ENCODE measurements at regions not wholly inside any gene's neighbourhood (a gene's known extent, or its start where the extent isn't known, plus 50 kb on each side); places are given as distances from the start of the nearest gene placed in this dataset.
"Not testable (repeated sequence)": the region's sequence is repeated elsewhere in the genome, so short reads cannot be mapped to it uniquely, and the experiment has no call there.

- no peak for TF ChIP-seq CTCF (IDR thresholded peaks at IDR 0.05)
- no peak overlapping the region for H3K27ac Mint-ChIP-seq (ENCODE audit: unreplicated experiment)
- no peaks in the 10 kb centered on the region for H3K27me3 Mint-ChIP-seq (ENCODE audit: unreplicated experiment)
- H3K4me1 Mint-ChIP-seq (ENCODE audit: unreplicated experiment): peaks cover 11% of the 10 kb centered on the region
- DNase-seq (ENCODE audit: extremely low spot score, unreplicated experiment): no peak
- no peaks in the 10 kb centered on the region for H3K36me3 Mint-ChIP-seq (ENCODE audit: unreplicated experiment)
- H3K4me3 Mint-ChIP-seq (ENCODE audit: unreplicated experiment): no peak overlapping the region
- no peaks in the 10 kb centered on the region for H3K9me3 Mint-ChIP-seq (ENCODE audit: unreplicated experiment)
These were observed 65.1 kb upstream of the LYZL2 start for GRCh38 chr10:30694518-30695228.

- peaks cover 9% of the 10 kb centered on the region for H3K27me3 Mint-ChIP-seq (ENCODE audit: unreplicated experiment)
- no peak for DNase-seq (ENCODE audit: extremely low spot score, unreplicated experiment)
- peaks cover 3% of the 10 kb centered on the region for H3K36me3 Mint-ChIP-seq (ENCODE audit: unreplicated experiment)
- no peak for TF ChIP-seq CTCF (IDR thresholded peaks at IDR 0.05)
- H3K9me3 Mint-ChIP-seq (ENCODE audit: unreplicated experiment): no peaks in the 10 kb centered on the region
- no peak overlapping the region for H3K27ac Mint-ChIP-seq (ENCODE audit: unreplicated experiment)
- H3K4me1 Mint-ChIP-seq (ENCODE audit: unreplicated experiment): peaks cover 18% of the 10 kb centered on the region
- H3K4me3 Mint-ChIP-seq (ENCODE audit: unreplicated experiment): no peak overlapping the region
These were observed 62.1 kb upstream of the LYZL2 start for GRCh38 chr10:30691639-30692015.

- H3K4me1 Mint-ChIP-seq (ENCODE audit: unreplicated experiment): peaks cover 18% of the 10 kb centered on the region
- H3K9me3 Mint-ChIP-seq (ENCODE audit: unreplicated experiment); DNase-seq (ENCODE audit: extremely low spot score, unreplicated experiment); H3K36me3 Mint-ChIP-seq (ENCODE audit: unreplicated experiment); H3K27ac Mint-ChIP-seq (ENCODE audit: unreplicated experiment); H3K4me3 Mint-ChIP-seq (ENCODE audit: unreplicated experiment): not testable (repeated sequence)
- peaks cover 13% of the 10 kb centered on the region for H3K27me3 Mint-ChIP-seq (ENCODE audit: unreplicated experiment)
These were observed 61.5 kb upstream of the LYZL2 start for GRCh38 chr10:30690948-30691638.

GRCh38 chr10:30688456-30688855, 58.9 kb upstream of the LYZL2 start:
- H3K4me3 Mint-ChIP-seq (ENCODE audit: unreplicated experiment): no peak overlapping the region
- H3K36me3 Mint-ChIP-seq (ENCODE audit: unreplicated experiment): peaks cover 3% of the 10 kb centered on the region
- peaks cover 14% of the 10 kb centered on the region for H3K4me1 Mint-ChIP-seq (ENCODE audit: unreplicated experiment)
- H3K27me3 Mint-ChIP-seq (ENCODE audit: unreplicated experiment): peaks cover 23% of the 10 kb centered on the region
- no peak for DNase-seq (ENCODE audit: extremely low spot score, unreplicated experiment)
- no peaks in the 10 kb centered on the region for H3K9me3 Mint-ChIP-seq (ENCODE audit: unreplicated experiment)
- H3K27ac Mint-ChIP-seq (ENCODE audit: unreplicated experiment): peak overlapping the region; percentile 57
- TF ChIP-seq CTCF (IDR thresholded peaks at IDR 0.05): no peak

GRCh38 chr10:30687698-30688213, 58.2 kb upstream of the LYZL2 start:
- DNase-seq (ENCODE audit: extremely low spot score, unreplicated experiment): peak; percentile 92
- peak; percentile 94 for TF ChIP-seq CTCF (IDR thresholded peaks at IDR 0.05)
- H3K4me1 Mint-ChIP-seq (ENCODE audit: unreplicated experiment): peaks cover 15% of the 10 kb centered on the region
- H3K36me3 Mint-ChIP-seq (ENCODE audit: unreplicated experiment): peaks cover 3% of the 10 kb centered on the region
- no peak overlapping the region for H3K4me3 Mint-ChIP-seq (ENCODE audit: unreplicated experiment)
- H3K9me3 Mint-ChIP-seq (ENCODE audit: unreplicated experiment): no peaks in the 10 kb centered on the region
- H3K27ac Mint-ChIP-seq (ENCODE audit: unreplicated experiment): no peak overlapping the region
- H3K27me3 Mint-ChIP-seq (ENCODE audit: unreplicated experiment): peaks cover 23% of the 10 kb centered on the region
